ENCODE measurements at regions not wholly inside any gene's neighbourhood (a gene's known extent, or its start where the extent isn't known, plus 50 kb on each side); places are given as distances from the start of the nearest gene placed in this dataset.

DNA sequence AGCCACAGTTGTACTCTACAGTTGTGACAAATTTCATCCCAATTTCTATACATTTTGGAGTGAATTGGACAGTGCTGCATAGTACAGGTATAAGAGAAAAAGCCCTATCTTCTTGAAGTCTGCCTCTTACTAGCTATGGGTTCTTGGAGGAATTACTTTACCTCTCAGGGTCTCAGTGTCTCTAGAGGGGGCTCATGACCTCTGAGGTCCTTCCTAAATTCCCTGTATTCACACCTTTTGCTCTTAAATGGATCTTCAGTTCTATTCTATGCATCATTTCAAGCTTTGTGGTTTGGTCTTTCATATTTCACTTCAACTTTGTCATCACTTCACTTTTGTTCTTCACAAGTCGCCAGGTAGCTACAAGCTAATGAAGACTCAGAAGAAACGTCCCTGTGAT lies 71.2 kb upstream of the ERCC4 start:
- TF ChIP-seq, protein P1, sequence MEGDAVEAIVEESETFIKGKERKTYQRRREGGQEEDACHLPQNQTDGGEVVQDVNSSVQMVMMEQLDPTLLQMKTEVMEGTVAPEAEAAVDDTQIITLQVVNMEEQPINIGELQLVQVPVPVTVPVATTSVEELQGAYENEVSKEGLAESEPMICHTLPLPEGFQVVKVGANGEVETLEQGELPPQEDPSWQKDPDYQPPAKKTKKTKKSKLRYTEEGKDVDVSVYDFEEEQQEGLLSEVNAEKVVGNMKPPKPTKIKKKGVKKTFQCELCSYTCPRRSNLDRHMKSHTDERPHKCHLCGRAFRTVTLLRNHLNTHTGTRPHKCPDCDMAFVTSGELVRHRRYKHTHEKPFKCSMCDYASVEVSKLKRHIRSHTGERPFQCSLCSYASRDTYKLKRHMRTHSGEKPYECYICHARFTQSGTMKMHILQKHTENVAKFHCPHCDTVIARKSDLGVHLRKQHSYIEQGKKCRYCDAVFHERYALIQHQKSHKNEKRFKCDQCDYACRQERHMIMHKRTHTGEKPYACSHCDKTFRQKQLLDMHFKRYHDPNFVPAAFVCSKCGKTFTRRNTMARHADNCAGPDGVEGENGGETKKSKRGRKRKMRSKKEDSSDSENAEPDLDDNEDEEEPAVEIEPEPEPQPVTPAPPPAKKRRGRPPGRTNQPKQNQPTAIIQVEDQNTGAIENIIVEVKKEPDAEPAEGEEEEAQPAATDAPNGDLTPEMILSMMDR (IDR thresholded peaks at IDR 0.05): no peak
- no peak for TF ChIP-seq POLR2A (IDR thresholded peaks at IDR 0.05)
